Heart left ventricle (tissue), 16 donors: ENCODE measurements at regions not wholly inside any gene's neighbourhood (a gene's known extent, or its start where the extent isn't known, plus 50 kb on each side); places are given as distances from the start of the nearest gene placed in this dataset.

ENCODE experiments used
- ATAC-seq, 4 donors: fragments of 200-7000 bp; cut with Tn5 transposase; one replicate each; pipeline ENCODE4 v1.9.1; 2020 to 2022; ENCODE audit warnings: moderate library complexity in 4 of 4, mild to moderate bottlenecking in 3 of 4, moderate number of reproducible peaks in 1 of 4
- DNase-seq, 5 donors: peaks; one replicate each; pipeline ENCODE4 v3.0.0-alpha.2; 2020
- H3K27ac ChIP-seq, 12 donors: fragments of 200-600 bp; sonication (generic) in 4 of 12; one replicate each; pipeline versions ENCODE4 v1.5.0 to v1.8.0; 2016 to 2022; ENCODE audit warnings: mild to moderate bottlenecking in 2 of 12
- H3K27me3 ChIP-seq, 9 donors: fragments of 200-600 bp; sonication (generic) in 2 of 9; one replicate each; pipeline versions ENCODE4 v1.5.1 to v1.8.0; 2016 to 2022; ENCODE audit warnings: mild to moderate bottlenecking in 3 of 9
- H3K36me3 ChIP-seq, 9 donors: fragments of 200-600 bp; sonication (generic) in 2 of 9; one replicate each; pipeline versions ENCODE4 v1.5.0 to v1.8.0; 2018 to 2022; ENCODE audit warnings: mild to moderate bottlenecking in 2 of 9
- H3K4me1 ChIP-seq, 12 donors: fragments of 200-600 bp; sonication (generic) in 4 of 12; one replicate each; pipeline versions ENCODE4 v1.5.0 to v1.8.0; 2016 to 2022; ENCODE audit warnings: mild to moderate bottlenecking in 3 of 12
- H3K4me3 ChIP-seq, 12 donors: fragments of 200-600 bp; sonication (generic) in 4 of 12; one replicate each; pipeline versions ENCODE4 v1.5.0 to v1.8.0; 2017 to 2022; ENCODE audit warnings: mild to moderate bottlenecking in 9 of 12, moderate library complexity in 4 of 12
- H3K9me3 ChIP-seq, 12 donors: fragments of 200-600 bp; sonication (generic) in 4 of 12; one replicate each; pipeline versions ENCODE4 v1.5.0 to v1.8.0; 2016 to 2022; ENCODE audit warnings: mild to moderate bottlenecking in 1 of 12
- POLR2A ChIP-seq, 2 donors: fragments of 450-650 bp; IDR thresholded peaks; one replicate each; pipeline ENCODE4 v1.6.1; 2017; ENCODE audit warnings: antibody characterized with exemption in 2 of 2, mild to moderate bottlenecking in 2 of 2, moderate library complexity in 2 of 2
- WGBS, 4 donors: extraction: QIAGEN DNeasy Blood & Tissue Kit in 2 of 4; methylation state at CpG; one replicate each; pipeline versions ENCODE4 v1.1.5 to v1.1.7; 2013 to 2018; 5-methylcytosine and 5-hydroxymethylcytosine counted together
- intact Hi-C, 10 donors: fragments of 100-400 bp; cut with DNase I; formaldehyde crosslinking; loops; one replicate each; pipeline versions ENCODE4 v1.11.1 to v1.14.2; 2022
- TF ChIP-seq, protein P1 (sequence below), 12 donors: fragments of 200-600 bp; sonication (generic) in 4 of 12; IDR thresholded peaks; one replicate each; pipeline versions ENCODE4 v1.5.0 to v1.8.0; 2018 to 2022; ENCODE audit warnings: antibody characterized with exemption in 12 of 12, mild to moderate bottlenecking in 5 of 12
- donor health status: ischemic (EF 13 %, LVEDD 7.1; RV severe dilation, severe dysfunction).
- donor health status: healthy with polysubstance abuse.
- donor health status: DM: no; HTN: yes; CAD: no.
- donor health status: DM: no; HTN: no; CAD: no.
- donor health status: ischemic (EF 25% LVEDD 6.9; RV normal size, moderate dysfunction).
- donor health status: ischemic (EF 25% LVEDD 5.7; RV mildly dilated, moderate dysfunction).
- donor health status: healthy.
- donor health status: DM: yes; HTN: yes; CAD: no.
- donor health status: ischemic (EF 35%, LVEDD 5.7; RV mildly dilated, moderate dysfunction).
- donor health status: nonischemic (EF 11% LVEDD 7.7; RV severe dilation, severe dysfunction).
- donor health status: DM: yes; HTN: yes; CAD: no.
- donor health status: PGD.
- donor health status: ischemic (EF 29% LVEDD 5.4; RV normal size, mild dysfunction).
- donor health status: nonischemic (EF 23%, LVEDD 6.1; RV moderate dilation, normal function).

DNA sequence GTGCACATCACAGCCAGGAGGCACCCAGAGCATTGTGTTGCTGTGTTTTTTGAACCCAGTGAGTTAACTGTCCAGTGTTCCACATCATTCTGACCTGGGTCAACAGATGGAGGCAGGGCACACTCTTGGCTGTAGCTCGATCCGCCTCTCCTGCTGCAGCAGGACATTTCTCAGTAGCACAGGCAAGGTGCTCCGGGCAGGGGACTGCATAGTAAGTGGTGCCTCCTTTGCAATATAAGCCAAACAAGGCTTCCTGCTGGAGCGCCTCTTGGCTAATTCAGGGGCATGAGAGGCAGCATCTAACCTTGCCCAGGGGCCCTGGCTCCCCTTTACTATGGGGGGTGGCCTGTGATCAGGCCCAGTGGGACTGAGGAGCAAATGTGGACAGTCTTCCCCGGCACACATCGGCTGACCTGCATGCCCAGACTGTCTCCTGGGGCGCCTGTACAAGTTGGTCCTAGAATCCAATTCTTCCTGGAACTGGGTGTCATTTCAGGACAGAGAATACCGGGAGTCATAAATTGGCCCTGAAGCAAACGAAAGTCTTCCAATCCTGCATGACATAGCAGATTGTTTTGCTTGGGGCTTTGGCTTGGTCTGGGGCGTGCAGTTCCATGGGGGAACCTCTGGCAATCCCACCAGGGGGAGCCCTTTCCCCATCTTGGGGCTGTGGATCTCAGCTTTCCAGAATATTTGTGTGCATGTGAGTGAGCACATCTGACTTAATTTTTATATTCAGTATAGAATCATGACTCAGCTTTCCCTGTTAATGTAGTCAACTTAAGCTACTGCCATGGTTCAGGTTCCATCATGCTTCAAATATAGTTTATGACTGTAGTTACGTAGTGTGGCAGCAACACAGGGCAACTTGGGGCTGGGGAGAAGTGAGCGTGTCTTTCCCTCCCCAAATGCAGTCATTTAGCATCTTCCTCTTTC lies 56.0 kb upstream of the DDR1 start:
- H3K27me3 ChIP-seq = no peaks in the 10 kb centered on the region

DNA sequence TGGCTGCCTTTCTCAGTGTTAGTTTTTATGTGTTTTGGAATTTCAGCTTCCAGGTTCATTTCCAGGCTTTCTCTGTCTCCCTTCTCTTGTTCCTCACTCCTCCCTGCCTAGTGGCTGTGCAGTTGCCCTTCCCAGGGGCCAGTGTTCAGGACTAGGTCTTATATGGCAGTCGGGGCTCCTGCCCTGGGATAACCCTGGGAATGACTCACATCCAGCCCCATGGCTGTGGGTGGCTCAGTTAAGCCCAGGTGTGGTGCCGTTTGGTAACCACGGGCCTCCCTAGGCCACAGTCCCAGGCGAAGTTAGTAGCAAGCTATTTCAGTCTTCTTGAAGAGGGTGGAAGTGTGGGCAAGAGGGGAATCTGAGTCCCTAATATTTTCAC lies 57.4 kb upstream of the DDR1 start:
- Histone ChIP-seq H3K36me3 (no peaks in the 10 kb centered on the region), H3K27ac (peak overlapping the region in 1 of 12 donors; percentile 0), H3K9me3 (no peaks in the 10 kb centered on the region), H3K4me1 (peaks cover 5 to 66% (median 24%) of the 10 kb centered on the region in 12 donors), H3K27me3 (no peaks in the 10 kb centered on the region), H3K4me3 (no peak overlapping the region)
- intact Hi-C loops = loop anchor here in 9 of 10 donors (5.0 to 10.0 kb wide), 5 partner anchors 82 to 260 kb away; partner anchors contain the start of genes FLOT1 (in 4 of the 9) and IER3 (in 4 of the 9)
- TF ChIP-seq, protein P1, sequence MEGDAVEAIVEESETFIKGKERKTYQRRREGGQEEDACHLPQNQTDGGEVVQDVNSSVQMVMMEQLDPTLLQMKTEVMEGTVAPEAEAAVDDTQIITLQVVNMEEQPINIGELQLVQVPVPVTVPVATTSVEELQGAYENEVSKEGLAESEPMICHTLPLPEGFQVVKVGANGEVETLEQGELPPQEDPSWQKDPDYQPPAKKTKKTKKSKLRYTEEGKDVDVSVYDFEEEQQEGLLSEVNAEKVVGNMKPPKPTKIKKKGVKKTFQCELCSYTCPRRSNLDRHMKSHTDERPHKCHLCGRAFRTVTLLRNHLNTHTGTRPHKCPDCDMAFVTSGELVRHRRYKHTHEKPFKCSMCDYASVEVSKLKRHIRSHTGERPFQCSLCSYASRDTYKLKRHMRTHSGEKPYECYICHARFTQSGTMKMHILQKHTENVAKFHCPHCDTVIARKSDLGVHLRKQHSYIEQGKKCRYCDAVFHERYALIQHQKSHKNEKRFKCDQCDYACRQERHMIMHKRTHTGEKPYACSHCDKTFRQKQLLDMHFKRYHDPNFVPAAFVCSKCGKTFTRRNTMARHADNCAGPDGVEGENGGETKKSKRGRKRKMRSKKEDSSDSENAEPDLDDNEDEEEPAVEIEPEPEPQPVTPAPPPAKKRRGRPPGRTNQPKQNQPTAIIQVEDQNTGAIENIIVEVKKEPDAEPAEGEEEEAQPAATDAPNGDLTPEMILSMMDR (IDR thresholded peaks at IDR 0.05) = no peak
- TF ChIP-seq POLR2A (IDR thresholded peaks at IDR 0.05) = no peak
- DNase-seq = no peak
- ATAC-seq = peak in 1 of 4 donors; percentile 9
- WGBS, 4 donors = 58 to 78% (median 72%) methylated on average over 4 of the region's 4 CpGs

More for the DNA sequence above, 56.0 kb upstream of the DDR1 start:
- Histone ChIP-seq H3K4me1 (peaks cover 0 to 53% (median 16%) of the 10 kb centered on the region in 12 donors), H3K36me3 (no peaks in the 10 kb centered on the region), H3K27ac (peak overlapping the region; percentile 11 to 86 (median 75)), H3K9me3 (no peaks in the 10 kb centered on the region), H3K4me3 (peak overlapping the region in 6 of 12 donors; percentile 6 to 44 (median 14))
- WGBS, 4 donors = 26 to 38% (median 34%) methylated on average over 11 to 12 of the region's 12 CpGs
- peak; percentile 90 to 95 (median 94) for ATAC-seq
- intact Hi-C loops = loop anchor here (1.0 to 10.0 kb wide), 9 partner anchors 49 to 259 kb away; partner anchors contain the start of genes FLOT1 (in 4 of the 10) and IER3 (in 4 of the 10)
- peak; percentile 84 to 90 (median 89) for DNase-seq
- TF ChIP-seq, protein P1 (IDR thresholded peaks at IDR 0.05) = peak; percentile 92 to 98 (median 94)
- TF ChIP-seq POLR2A (IDR thresholded peaks at IDR 0.05) = peak in 1 of 2 donors; percentile 15

DNA sequence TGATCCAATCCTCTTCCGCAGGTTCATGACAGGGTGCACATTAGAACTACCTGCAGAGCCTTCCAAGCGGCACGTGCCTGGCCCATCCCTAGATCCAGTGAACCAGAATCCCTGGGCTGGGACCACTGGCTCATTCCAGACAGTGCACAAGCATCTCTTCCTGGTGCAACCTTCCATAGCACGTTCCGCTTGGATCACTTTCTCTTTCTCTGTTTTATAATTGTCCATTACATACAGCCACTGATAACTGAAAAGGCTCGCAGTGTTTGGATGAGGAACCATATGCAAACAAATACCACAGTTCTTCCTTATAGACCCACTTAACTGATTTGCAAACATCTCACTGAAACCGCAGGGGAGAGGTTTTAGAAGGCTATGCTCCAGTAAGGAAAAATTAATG lies 59.6 kb upstream of the DDR1 start:
- Histone ChIP-seq H3K4me3 (no peak overlapping the region), H3K36me3 (no peaks in the 10 kb centered on the region), H3K4me1 (peaks cover 5 to 69% (median 34%) of the 10 kb centered on the region in 12 donors), H3K27me3 (no peaks in the 10 kb centered on the region), H3K9me3 (no peaks in the 10 kb centered on the region), H3K27ac (peak overlapping the region in 1 of 12 donors; percentile 27)
- 90 to 93% (median 92%) methylated on average over 7 of the region's 7 CpGs for WGBS, 4 donors
- TF ChIP-seq, protein P1 (IDR thresholded peaks at IDR 0.05) = no peak
- no peak for TF ChIP-seq POLR2A (IDR thresholded peaks at IDR 0.05)
- DNase-seq (no peak), ATAC-seq (no peak)
- intact Hi-C loops = loop anchor here (5.0 to 10.0 kb wide), 6 partner anchors 80 to 263 kb away; partner anchors contain the start of genes FLOT1 (in 8 of the 10) and IER3 (in 8 of the 10)

DNA sequence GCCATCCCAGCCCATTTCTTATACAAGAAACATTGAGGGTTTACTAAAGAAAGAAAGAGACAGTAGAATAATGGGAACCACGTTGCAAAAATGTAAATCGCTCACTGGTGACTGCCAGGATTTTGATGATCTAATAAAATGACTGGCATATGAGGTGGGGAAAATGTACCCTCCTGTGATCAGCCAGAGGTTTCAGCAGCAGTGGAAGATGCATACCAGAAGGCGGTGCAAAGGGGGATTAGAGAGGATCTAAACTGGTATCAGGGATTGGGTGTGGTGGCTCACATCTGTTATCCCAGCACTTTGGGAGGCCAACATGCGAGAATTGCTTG lies 60.8 kb upstream of the DDR1 start:
- intact Hi-C loops = loop anchor here in 6 of 10 donors (2.0 to 10.0 kb wide), 4 partner anchors 79 to 141 kb away; partner anchors contain the start of genes FLOT1 (in 6 of the 6) and IER3 (in 5 of the 6)
- ATAC-seq (no peak), DNase-seq (no peak)
- Histone ChIP-seq H3K4me3 (no peak overlapping the region), H3K36me3 (no peaks in the 10 kb centered on the region), H3K27me3 (no peaks in the 10 kb centered on the region), H3K4me1 (peaks cover 5 to 69% (median 28%) of the 10 kb centered on the region in 12 donors), H3K27ac (peak overlapping the region in 1 of 12 donors; percentile 62), H3K9me3 (no peaks in the 10 kb centered on the region)
- WGBS, 4 donors = 85 to 95% (median 93%) methylated on average over 4 of the region's 4 CpGs
- no peak for TF ChIP-seq POLR2A (IDR thresholded peaks at IDR 0.05)
- TF ChIP-seq, protein P1 (IDR thresholded peaks at IDR 0.05) = no peak
